ENCODE measurements at regions not wholly inside any gene's neighbourhood (a gene's known extent, or its start where the extent isn't known, plus 50 kb on each side); places are given as distances from the start of the nearest gene placed in this dataset.

GRCh38 chr7:156184164-156184563 is 371.9 kb upstream of the SHH start:
- TF ChIP-seq CTCF (IDR thresholded peaks at IDR 0.05), result no peak
- no peak for TF ChIP-seq POLR2AphosphoS5 (IDR thresholded peaks at IDR 0.05)
